Naive thymus-derived CD8-positive, alpha-beta T cell (primary cell): ENCODE measurements at regions not wholly inside any gene's neighbourhood (a gene's known extent, or its start where the extent isn't known, plus 50 kb on each side); places are given as distances from the start of the nearest gene placed in this dataset.
"Not testable (repeated sequence)": the region's sequence is repeated elsewhere in the genome, so short reads cannot be mapped to it uniquely, and the experiment has no call there.

Experiments used
- ATAC-seq, 2 donors: fragments of 150-1000 bp; cut with Tn5 transposase in 1 of 2; sonication (Bioruptor Pico), chemical (Tn5 transposase) in 1 of 2; 1 replicate in 1 of 2; 2 replicates in 1 of 2; pipeline ENCODE4 v1.10.0; 2021; ENCODE audit warnings: mild to moderate bottlenecking in 2 of 2, moderate library complexity in 2 of 2
- POLR2A ChIA-PET: fragments of 350-600 bp; sonication (Branson Sonifier 250); formaldehyde crosslinking; loops from one replicate; lab custom pipeline; 2021; ENCODE audit warnings: antibody characterized with exemption; lab: Charles Lee
- DNase-seq, 10 donors: peaks; one replicate each; pipeline versions ENCODE4 v3.0.0 to v3.0.0-alpha.2; 2020 to 2022
- H3K27ac Mint-ChIP-seq, 10 donors: one replicate each; pipeline ENCODE4 v1.8.0; 2020 to 2022; ENCODE audit warnings: mild to moderate bottlenecking in 10 of 10, mixed read lengths in 10 of 10, moderate library complexity in 4 of 10, inconsistent platforms in 1 of 10
- H3K27me3 Mint-ChIP-seq, 5 donors: one replicate each; pipeline ENCODE4 v1.8.0; 2021 to 2022; ENCODE audit warnings: mixed read lengths in 5 of 5
- H3K36me3 Mint-ChIP-seq, 3 donors: one replicate each; pipeline ENCODE4 v1.8.0; 2020 to 2022; ENCODE audit warnings: mixed read lengths in 3 of 3, mild to moderate bottlenecking in 2 of 3, inconsistent platforms in 1 of 3
- H3K4me1 Mint-ChIP-seq, 4 donors: one replicate each; pipeline ENCODE4 v1.8.0; 2021 to 2022; ENCODE audit warnings: mixed read lengths in 4 of 4
- H3K4me3 Mint-ChIP-seq, 10 donors: one replicate each; pipeline ENCODE4 v1.8.0; 2020 to 2022; ENCODE audit warnings: mild to moderate bottlenecking in 10 of 10, mixed read lengths in 10 of 10, moderate library complexity in 6 of 10, inconsistent platforms in 1 of 10
- H3K9me3 Mint-ChIP-seq, 9 donors: one replicate each; pipeline ENCODE4 v1.8.0; 2020 to 2022; ENCODE audit warnings: mixed read lengths in 9 of 9, mild to moderate bottlenecking in 3 of 9, inconsistent platforms in 1 of 9, moderate library complexity in 1 of 9

- Mint-ChIP-seq H3K4me3 (no peak overlapping the region), H3K27ac (no peak overlapping the region), H3K4me1 (no peaks in the 10 kb centered on the region), H3K9me3 (peaks cover 10 to 35% (median 19%) of the 10 kb centered on the region in 9 donors), H3K27me3 (peaks cover 12 to 24% (median 18%) of the 10 kb centered on the region in 5 donors), H3K36me3 (peaks cover 0 to 24% (median 1%) of the 10 kb centered on the region in 3 donors)
- no peak for DNase-seq
- POLR2A ChIA-PET = no interaction called here
- ATAC-seq = no peak
These were observed 64.0 kb downstream of the TBR1 start for GRCh38 chr2:161480123-161480522.

GRCh38 chr2:161481619-161482018 is 65.5 kb downstream of the TBR1 start:
- no peak overlapping the region for H3K4me3 Mint-ChIP-seq
- H3K4me1 Mint-ChIP-seq = no peaks in the 10 kb centered on the region
- H3K9me3 Mint-ChIP-seq = peaks cover 10 to 35% (median 19%) of the 10 kb centered on the region in 9 donors
- H3K27me3 Mint-ChIP-seq = peaks cover 10 to 20% (median 13%) of the 10 kb centered on the region in 5 donors
- no peak overlapping the region for H3K27ac Mint-ChIP-seq
- no peak for DNase-seq
- H3K36me3 Mint-ChIP-seq = peaks cover 0 to 24% (median 1%) of the 10 kb centered on the region in 3 donors
- no peak for ATAC-seq
- POLR2A ChIA-PET = no interaction called here

- DNase-seq (no peak), ATAC-seq (no peak)
- POLR2A ChIA-PET = no interaction called here
- Mint-ChIP-seq H3K27me3 (peaks cover 8 to 18% (median 14%) of the 10 kb centered on the region in 5 donors), H3K4me1 (no peaks in the 10 kb centered on the region), H3K36me3 (peaks cover 0 to 18% (median 1%) of the 10 kb centered on the region in 3 donors), H3K9me3 (peaks cover 12 to 30% (median 19%) of the 10 kb centered on the region in 9 donors), H3K4me3 (no peak overlapping the region), H3K27ac (no peak overlapping the region)
These were observed 68.0 kb downstream of the TBR1 start for GRCh38 chr2:161484061-161484460.

GRCh38 chr2:161486111-161486510 is 70.0 kb downstream of the TBR1 start:
- Mint-ChIP-seq H3K27me3 (peaks cover 7 to 18% (median 15%) of the 10 kb centered on the region in 5 donors), H3K27ac (no peak overlapping the region), H3K4me3 (no peak overlapping the region), H3K36me3 (peaks cover 0 to 7% (median 1%) of the 10 kb centered on the region in 3 donors), H3K4me1 (no peaks in the 10 kb centered on the region), H3K9me3 (peaks cover 10 to 19% (median 14%) of the 10 kb centered on the region in 9 donors)
- POLR2A ChIA-PET = no interaction called here
- DNase-seq (no peak), ATAC-seq (no peak)

- Mint-ChIP-seq H3K9me3 (peaks cover 0 to 7% (median 0%) of the 10 kb centered on the region in 9 donors), H3K27ac (no peak overlapping the region), H3K4me1 (no peaks in the 10 kb centered on the region), H3K4me3 (no peak overlapping the region), H3K36me3 (no peaks in the 10 kb centered on the region), H3K27me3 (peaks cover 7 to 17% (median 15%) of the 10 kb centered on the region in 5 donors)
- POLR2A ChIA-PET = no interaction called here
- ATAC-seq (no peak), DNase-seq (no peak)
These were observed 72.1 kb downstream of the TBR1 start for GRCh38 chr2:161488131-161488699.

- Mint-ChIP-seq H3K4me1 (no peaks in the 10 kb centered on the region), H3K27me3 (peaks cover 3 to 18% (median 10%) of the 10 kb centered on the region in 5 donors), H3K36me3 (no peaks in the 10 kb centered on the region), H3K27ac (no peak overlapping the region), H3K4me3 (no peak overlapping the region), H3K9me3 (peaks cover 0 to 7% (median 0%) of the 10 kb centered on the region in 9 donors)
- no peak for DNase-seq
- POLR2A ChIA-PET = no interaction called here
- ATAC-seq = no peak
These were observed 72.8 kb downstream of the TBR1 start for GRCh38 chr2:161488879-161489278.

- not testable (repeated sequence) for DNase-seq
- peak overlapping the region in 2 of 10 donors; percentile 31 to 84 for H3K27ac Mint-ChIP-seq
- H3K27me3 Mint-ChIP-seq = peaks cover 11 to 30% (median 14%) of the 10 kb centered on the region in 5 donors
These were observed 85.0 kb downstream of the TBR1 start for GRCh38 chr2:161500892-161501610.

GRCh38 chr2:161502279-161502678 is 86.2 kb downstream of the TBR1 start:
- H3K4me3 Mint-ChIP-seq, H3K27ac Mint-ChIP-seq, ATAC-seq, POLR2A ChIA-PET, DNase-seq, H3K36me3 Mint-ChIP-seq: not testable (repeated sequence)
- peaks cover 0 to 19% (median 1%) of the 10 kb centered on the region in 9 donors for H3K9me3 Mint-ChIP-seq
- peaks cover 11 to 38% (median 14%) of the 10 kb centered on the region in 5 donors for H3K27me3 Mint-ChIP-seq
- peaks cover 2 to 12% (median 11%) of the 10 kb centered on the region in 4 donors for H3K4me1 Mint-ChIP-seq

More at GRCh38 chr2:161500892-161501610, 85.0 kb downstream of the TBR1 start:
- Mint-ChIP-seq H3K4me3 (peak overlapping the region; percentile 62 to 87 (median 74)), H3K4me1 (peaks cover 2 to 12% (median 11%) of the 10 kb centered on the region in 4 donors)
- H3K9me3 Mint-ChIP-seq, H3K36me3 Mint-ChIP-seq, ATAC-seq, POLR2A ChIA-PET: not testable (repeated sequence)

GRCh38 chr2:161504628-161505289 is 88.7 kb downstream of the TBR1 start:
- H3K27ac Mint-ChIP-seq, POLR2A ChIA-PET, H3K36me3 Mint-ChIP-seq, DNase-seq, ATAC-seq, H3K4me3 Mint-ChIP-seq: not testable (repeated sequence)
- H3K27me3 Mint-ChIP-seq = peaks cover 5 to 38% (median 10%) of the 10 kb centered on the region in 5 donors
- peaks cover 3 to 24% (median 12%) of the 10 kb centered on the region in 9 donors for H3K9me3 Mint-ChIP-seq
- peaks cover 2 to 12% (median 11%) of the 10 kb centered on the region in 4 donors for H3K4me1 Mint-ChIP-seq

- H3K9me3 Mint-ChIP-seq = peaks cover 4 to 31% (median 12%) of the 10 kb centered on the region in 9 donors
- H3K36me3 Mint-ChIP-seq = not testable (repeated sequence)
These were observed 89.4 kb downstream of the TBR1 start for GRCh38 chr2:161505466-161505865.

GRCh38 chr2:161513295-161514032 is 97.4 kb downstream of the TBR1 start:
- H3K4me1 Mint-ChIP-seq, H3K4me3 Mint-ChIP-seq, POLR2A ChIA-PET, ATAC-seq, H3K27ac Mint-ChIP-seq, DNase-seq: not testable (repeated sequence)
- peaks cover 8 to 43% (median 15%) of the 10 kb centered on the region in 9 donors for H3K9me3 Mint-ChIP-seq
- H3K27me3 Mint-ChIP-seq = peaks cover 5 to 26% (median 10%) of the 10 kb centered on the region in 5 donors
- H3K36me3 Mint-ChIP-seq = peaks cover 0 to 20% (median 2%) of the 10 kb centered on the region in 3 donors

More at GRCh38 chr2:161505466-161505865, 89.4 kb downstream of the TBR1 start:
- DNase-seq, H3K27ac Mint-ChIP-seq, POLR2A ChIA-PET, ATAC-seq: not testable (repeated sequence)
- Mint-ChIP-seq H3K4me3 (peak overlapping the region in 1 of 10 donors; percentile 24), H3K27me3 (peaks cover 5 to 39% (median 10%) of the 10 kb centered on the region in 5 donors), H3K4me1 (peaks cover 2 to 12% (median 11%) of the 10 kb centered on the region in 4 donors)

- POLR2A ChIA-PET = no interaction called here
- ATAC-seq = no peak
- Mint-ChIP-seq H3K36me3 (peaks cover 0 to 13% (median 6%) of the 10 kb centered on the region in 3 donors), H3K9me3 (peaks cover 4 to 39% (median 25%) of the 10 kb centered on the region in 9 donors), H3K4me1 (no peaks in the 10 kb centered on the region), H3K4me3 (no peak overlapping the region), H3K27ac (no peak overlapping the region), H3K27me3 (peaks cover 0 to 10% (median 3%) of the 10 kb centered on the region in 5 donors)
- no peak for DNase-seq
These were observed 101.4 kb upstream of the SLC4A10 start for GRCh38 chr2:161522796-161523195.
